Glutamatergic neuron (in vitro differentiated cells): ENCODE measurements at regions not wholly inside any gene's neighbourhood (a gene's known extent, or its start where the extent isn't known, plus 50 kb on each side); places are given as distances from the start of the nearest gene placed in this dataset.

Experiments used
- DNase-seq: peaks from one replicate; pipeline ENCODE4 v3.0.0; 2022
- H3K27ac Mint-ChIP-seq: one replicate; pipeline ENCODE4 v1.8.0; 2020; ENCODE audit warnings: mild to moderate bottlenecking, mixed read lengths, inconsistent platforms; ENCODE audit not compliant: unreplicated experiment
- H3K27me3 Mint-ChIP-seq: one replicate; pipeline ENCODE4 v1.8.0; 2020; ENCODE audit warnings: mild to moderate bottlenecking, moderate library complexity, mixed read lengths, inconsistent platforms; ENCODE audit not compliant: unreplicated experiment
- H3K36me3 Mint-ChIP-seq: one replicate; pipeline ENCODE4 v1.8.0; 2020; ENCODE audit warnings: mild to moderate bottlenecking, mixed read lengths, inconsistent platforms; ENCODE audit not compliant: unreplicated experiment
- H3K4me1 Mint-ChIP-seq: one replicate; pipeline ENCODE4 v1.8.0; 2020; ENCODE audit warnings: mild to moderate bottlenecking, low read depth, mixed read lengths, inconsistent platforms; ENCODE audit not compliant: unreplicated experiment
- H3K4me3 Mint-ChIP-seq: one replicate; pipeline ENCODE4 v1.8.0; 2020; ENCODE audit warnings: mild to moderate bottlenecking, mixed read lengths, inconsistent platforms; ENCODE audit not compliant: unreplicated experiment
- H3K9me3 Mint-ChIP-seq: one replicate; pipeline ENCODE4 v1.8.0; 2020; ENCODE audit warnings: mild to moderate bottlenecking, moderate library complexity, mixed read lengths, inconsistent platforms; ENCODE audit not compliant: unreplicated experiment
- TF ChIP-seq, protein P1 (sequence below): fragments of 200-600 bp; sonication (generic); IDR thresholded peaks from one replicate; pipeline ENCODE4 v1.5.0; 2021; ENCODE audit not compliant: partially characterized antibody, unreplicated experiment

- Mint-ChIP-seq H3K9me3 (no peaks in the 10 kb centered on the region), H3K27ac (no peak overlapping the region), H3K4me3 (no peak overlapping the region), H3K27me3 (no peaks in the 10 kb centered on the region), H3K36me3 (no peaks in the 10 kb centered on the region), H3K4me1 (no peaks in the 10 kb centered on the region)
- TF ChIP-seq, protein P1, sequence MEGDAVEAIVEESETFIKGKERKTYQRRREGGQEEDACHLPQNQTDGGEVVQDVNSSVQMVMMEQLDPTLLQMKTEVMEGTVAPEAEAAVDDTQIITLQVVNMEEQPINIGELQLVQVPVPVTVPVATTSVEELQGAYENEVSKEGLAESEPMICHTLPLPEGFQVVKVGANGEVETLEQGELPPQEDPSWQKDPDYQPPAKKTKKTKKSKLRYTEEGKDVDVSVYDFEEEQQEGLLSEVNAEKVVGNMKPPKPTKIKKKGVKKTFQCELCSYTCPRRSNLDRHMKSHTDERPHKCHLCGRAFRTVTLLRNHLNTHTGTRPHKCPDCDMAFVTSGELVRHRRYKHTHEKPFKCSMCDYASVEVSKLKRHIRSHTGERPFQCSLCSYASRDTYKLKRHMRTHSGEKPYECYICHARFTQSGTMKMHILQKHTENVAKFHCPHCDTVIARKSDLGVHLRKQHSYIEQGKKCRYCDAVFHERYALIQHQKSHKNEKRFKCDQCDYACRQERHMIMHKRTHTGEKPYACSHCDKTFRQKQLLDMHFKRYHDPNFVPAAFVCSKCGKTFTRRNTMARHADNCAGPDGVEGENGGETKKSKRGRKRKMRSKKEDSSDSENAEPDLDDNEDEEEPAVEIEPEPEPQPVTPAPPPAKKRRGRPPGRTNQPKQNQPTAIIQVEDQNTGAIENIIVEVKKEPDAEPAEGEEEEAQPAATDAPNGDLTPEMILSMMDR, result no peak
- DNase-seq, result no peak
Observed at GRCh38 chr15:38726187-38726586, 161.6 kb upstream of the RASGRP1 start.

- Mint-ChIP-seq H3K9me3 (no peaks in the 10 kb centered on the region), H3K4me3 (no peak overlapping the region), H3K36me3 (no peaks in the 10 kb centered on the region), H3K27ac (no peak overlapping the region), H3K27me3 (peaks cover 2% of the 10 kb centered on the region), H3K4me1 (peaks cover 6% of the 10 kb centered on the region)
- no peak for DNase-seq
- TF ChIP-seq, protein P1, result no peak
Observed at GRCh38 chr15:38733331-38733730, 168.7 kb upstream of the RASGRP1 start.

DNA sequence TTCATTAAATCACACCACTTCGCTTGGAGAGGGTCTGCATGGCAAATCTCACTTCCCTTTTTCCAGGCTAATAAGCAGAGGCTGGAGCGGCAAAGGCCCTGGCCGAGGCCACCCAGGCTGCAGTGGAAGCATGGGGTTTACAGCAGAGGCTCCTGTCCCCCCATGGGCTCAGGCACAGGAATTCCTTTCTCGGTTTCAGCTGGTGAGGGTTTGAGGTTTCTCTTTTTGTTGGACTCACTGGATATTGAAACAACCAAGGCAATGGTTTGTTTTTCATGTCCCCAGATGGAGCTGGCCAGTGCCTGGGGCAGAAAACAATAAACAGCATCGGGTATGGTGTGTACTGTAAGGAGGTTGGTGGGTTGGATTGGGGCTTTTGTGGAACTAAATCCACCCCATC lies 175.6 kb upstream of the RASGRP1 start:
- Mint-ChIP-seq H3K4me1 (peaks cover 6% of the 10 kb centered on the region), H3K9me3 (no peaks in the 10 kb centered on the region), H3K4me3 (no peak overlapping the region)

GRCh38 chr15:38743147-38743546 lies 178.5 kb upstream of the RASGRP1 start:
- Mint-ChIP-seq H3K27me3 (no peaks in the 10 kb centered on the region), H3K27ac (no peak overlapping the region), H3K4me3 (no peak overlapping the region), H3K4me1 (no peaks in the 10 kb centered on the region), H3K9me3 (no peaks in the 10 kb centered on the region), H3K36me3 (no peaks in the 10 kb centered on the region)
- TF ChIP-seq, protein P1, result no peak
- DNase-seq, result no peak

More for the DNA sequence above, 175.6 kb upstream of the RASGRP1 start:
- no peak for DNase-seq
- Mint-ChIP-seq H3K27me3 (no peaks in the 10 kb centered on the region), H3K27ac (no peak overlapping the region), H3K36me3 (no peaks in the 10 kb centered on the region)
- TF ChIP-seq, protein P1, result no peak

GRCh38 chr15:38745126-38745525 lies 180.5 kb upstream of the RASGRP1 start:
- no peaks in the 10 kb centered on the region for H3K27me3 Mint-ChIP-seq
- H3K27ac Mint-ChIP-seq, result no peak overlapping the region
- no peaks in the 10 kb centered on the region for H3K9me3 Mint-ChIP-seq
- no peak overlapping the region for H3K4me3 Mint-ChIP-seq
- TF ChIP-seq, protein P1, result no peak
- H3K36me3 Mint-ChIP-seq, result no peaks in the 10 kb centered on the region
- no peak for DNase-seq
- no peaks in the 10 kb centered on the region for H3K4me1 Mint-ChIP-seq
